HG03060 (cell line): ENCODE measurements at regions not wholly inside any gene's neighbourhood (a gene's known extent, or its start where the extent isn't known, plus 50 kb on each side); places are given as distances from the start of the nearest gene placed in this dataset.

Experiments
- ATAC-seq: cut with Tn5 transposase; IDR thresholded peaks from one replicate; pipeline ENCODE4 v1.9.1; 2021; ENCODE audit warnings: low read depth, moderate number of reproducible peaks; ENCODE audit not compliant: unreplicated experiment

DNA sequence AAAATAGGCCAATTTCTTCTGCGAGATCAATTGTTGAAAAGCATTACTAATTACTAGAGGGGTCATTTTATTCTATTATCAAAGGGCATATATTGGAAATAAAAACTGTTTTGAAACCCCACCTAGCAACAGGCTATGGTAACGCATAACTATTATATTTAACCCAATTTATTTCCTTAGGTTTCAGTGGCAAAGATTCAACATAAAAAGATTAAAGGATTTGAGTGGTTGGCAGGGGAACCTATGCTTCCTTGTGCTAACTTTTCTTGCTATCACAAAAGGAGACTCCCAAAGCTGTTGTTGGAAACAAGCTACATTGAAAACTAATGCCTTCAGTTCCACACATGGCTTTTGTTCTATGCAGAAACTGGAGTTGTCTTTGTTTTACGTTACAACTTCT is 166.9 kb upstream of the KLF3 start:
- ATAC-seq = no peak

DNA sequence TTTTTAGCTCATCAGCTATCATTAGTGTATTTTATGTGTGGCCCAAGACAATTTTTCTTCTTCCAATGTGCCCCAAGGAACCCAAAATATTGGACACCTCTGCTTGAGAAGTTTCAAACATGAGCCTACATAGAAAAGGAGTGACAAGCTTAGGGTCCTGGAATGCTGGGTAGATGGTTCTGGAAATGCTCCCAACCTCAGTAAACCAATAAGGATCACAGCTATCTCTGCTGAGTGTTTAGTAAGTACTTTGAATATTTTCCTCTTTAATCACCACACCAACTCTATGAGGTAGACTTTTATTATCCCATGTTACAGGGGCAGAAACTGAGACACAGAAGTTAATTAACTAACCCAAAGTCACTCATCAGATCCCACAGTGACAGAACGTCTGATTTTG is 164.9 kb upstream of the KLF3 start:
- no peak for ATAC-seq

DNA sequence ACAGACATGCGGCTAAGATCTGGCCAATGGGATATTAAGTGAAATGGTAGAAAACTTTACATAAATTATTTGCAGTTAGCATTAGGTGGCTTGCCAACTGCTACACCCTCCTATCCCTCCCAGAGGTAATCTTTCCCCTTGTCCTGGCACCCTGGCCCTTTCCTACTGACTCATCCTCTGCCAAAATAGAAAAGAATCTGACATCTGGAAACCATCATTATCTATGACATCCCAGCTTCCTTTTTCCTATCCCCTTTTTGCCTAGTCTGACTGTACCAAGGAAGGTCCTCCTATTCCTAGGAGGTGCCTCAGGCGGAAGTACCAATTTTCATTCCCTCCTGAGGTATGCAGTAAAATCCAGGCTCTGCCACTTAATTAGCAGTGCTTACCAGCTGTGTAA is 163.6 kb upstream of the KLF3 start:
- ATAC-seq = no peak

DNA sequence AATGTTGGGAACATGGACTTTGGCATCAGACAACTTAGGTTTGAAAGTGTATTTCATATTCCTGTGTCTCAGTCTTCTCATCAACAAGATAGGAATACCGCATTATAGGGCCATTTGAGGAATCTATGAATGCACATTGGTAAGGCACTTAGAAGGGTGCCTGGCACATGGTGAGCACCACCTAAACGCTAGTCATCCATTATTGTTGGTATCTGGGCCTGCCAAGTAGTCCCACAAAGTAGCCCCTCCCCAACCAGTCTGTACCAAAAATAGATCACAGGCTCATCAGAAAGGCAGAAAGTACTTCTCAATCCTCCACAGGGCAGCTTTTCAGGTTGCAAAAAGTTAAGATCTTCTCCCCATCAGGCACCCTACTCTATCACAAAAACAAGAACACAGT is 162.3 kb upstream of the KLF3 start:
- ATAC-seq = no peak

DNA sequence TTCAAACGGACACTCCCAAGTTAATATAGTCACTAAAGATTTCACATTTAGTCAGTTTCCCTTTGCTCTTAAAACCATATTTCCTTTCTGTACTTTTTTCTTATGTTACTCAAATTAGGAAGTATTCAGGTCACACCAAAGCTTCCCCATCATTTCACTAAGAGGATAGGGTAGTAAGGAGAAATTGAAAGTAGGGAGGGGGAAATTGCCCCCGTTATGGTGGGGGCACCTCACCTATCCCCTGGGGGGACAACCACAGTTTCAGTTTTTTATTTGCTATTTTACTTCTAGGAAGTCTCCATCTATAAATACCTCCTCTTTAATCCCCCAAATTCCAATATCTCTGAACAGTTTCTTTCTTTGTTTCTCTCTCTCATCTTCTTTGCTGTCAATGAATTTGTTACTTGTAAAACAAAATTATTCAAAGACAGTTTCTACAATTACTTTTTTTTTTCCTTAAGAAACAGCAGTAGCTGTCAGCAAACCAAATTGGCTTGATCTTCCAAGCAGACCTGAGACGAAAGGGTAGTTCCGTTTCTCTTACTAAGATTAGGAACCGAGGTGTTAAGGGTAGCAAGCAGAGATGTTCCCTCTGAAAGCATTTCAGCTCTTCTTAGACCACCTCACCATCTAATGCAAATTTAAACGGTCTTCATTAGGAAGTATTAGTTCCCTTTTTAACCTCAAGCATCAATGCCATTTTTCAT is 160.2 kb upstream of the KLF3 start:
- peak; percentile 66 for ATAC-seq

DNA sequence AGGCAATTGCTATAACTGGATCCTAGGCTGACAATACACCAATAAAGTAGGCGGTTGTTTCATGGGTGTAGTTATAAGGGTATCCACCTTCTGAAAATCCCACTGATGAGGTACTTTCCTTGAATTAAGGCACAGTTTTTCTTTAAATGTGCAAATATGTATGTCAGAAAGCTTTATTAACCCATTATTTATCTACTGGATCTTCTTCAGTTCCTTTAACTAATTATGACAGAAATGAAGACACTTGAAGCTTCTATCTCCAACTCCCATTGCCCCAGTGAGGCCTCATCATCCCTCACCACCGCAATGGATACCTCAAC is 159.6 kb upstream of the KLF3 start:
- no peak for ATAC-seq

DNA sequence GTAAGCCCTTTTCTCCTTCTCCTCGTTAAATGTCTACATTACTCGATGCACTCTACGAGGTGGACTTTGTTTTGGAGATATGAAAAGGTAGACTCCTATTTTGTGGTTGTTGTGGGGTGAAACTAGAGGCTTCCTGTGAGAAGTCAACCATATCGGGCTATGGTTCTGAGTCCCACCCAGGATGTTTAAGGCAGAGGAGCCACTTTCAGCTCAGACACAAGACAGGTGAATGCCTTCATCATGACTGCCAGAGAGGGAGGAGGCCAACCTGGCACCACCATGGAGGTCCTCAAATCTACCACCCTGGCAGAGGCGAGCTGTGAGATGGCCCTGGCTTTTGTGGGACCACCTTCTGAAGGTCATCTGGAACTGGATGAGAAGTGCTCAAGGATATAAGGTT is 154.4 kb upstream of the KLF3 start:
- no peak for ATAC-seq

DNA sequence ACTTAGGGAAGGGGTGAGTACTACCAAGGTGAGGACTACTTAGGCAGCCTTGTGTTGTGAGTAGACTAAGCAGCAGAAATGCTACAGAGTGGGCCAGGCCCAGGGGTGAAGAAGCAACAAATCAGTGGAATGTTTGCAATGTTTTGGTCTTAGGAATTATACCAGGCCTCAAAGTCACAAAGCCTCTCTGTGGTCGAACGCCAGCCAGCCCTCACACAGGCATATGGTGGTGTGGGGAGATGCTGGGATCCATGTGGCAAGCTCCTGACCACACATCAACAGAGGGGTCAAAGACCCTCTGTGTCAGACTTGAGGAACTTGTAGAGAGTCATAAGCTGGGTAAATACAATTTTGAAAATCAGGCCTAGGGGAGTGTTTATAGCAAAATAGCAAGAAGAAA is 153.8 kb upstream of the KLF3 start:
- no peak for ATAC-seq

DNA sequence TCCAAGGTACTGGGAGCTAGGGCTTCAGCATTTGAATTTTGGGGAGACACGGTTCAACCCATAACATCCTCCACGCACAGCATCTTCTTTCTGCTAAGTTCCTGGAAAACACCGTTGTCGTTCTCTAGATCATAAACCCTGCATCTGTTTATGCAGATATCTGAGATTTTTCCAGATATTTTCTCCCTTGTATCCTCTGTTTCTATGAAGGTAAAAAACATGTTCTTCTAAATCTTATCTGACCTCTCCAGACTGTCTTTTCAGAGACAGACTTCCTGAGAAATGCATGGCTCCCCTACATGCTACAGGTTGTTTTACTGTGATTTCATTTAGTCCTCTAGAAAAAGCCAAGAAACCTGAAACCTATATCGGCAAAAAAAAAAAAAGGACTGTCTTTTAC is 152.3 kb upstream of the KLF3 start:
- ATAC-seq = no peak

DNA sequence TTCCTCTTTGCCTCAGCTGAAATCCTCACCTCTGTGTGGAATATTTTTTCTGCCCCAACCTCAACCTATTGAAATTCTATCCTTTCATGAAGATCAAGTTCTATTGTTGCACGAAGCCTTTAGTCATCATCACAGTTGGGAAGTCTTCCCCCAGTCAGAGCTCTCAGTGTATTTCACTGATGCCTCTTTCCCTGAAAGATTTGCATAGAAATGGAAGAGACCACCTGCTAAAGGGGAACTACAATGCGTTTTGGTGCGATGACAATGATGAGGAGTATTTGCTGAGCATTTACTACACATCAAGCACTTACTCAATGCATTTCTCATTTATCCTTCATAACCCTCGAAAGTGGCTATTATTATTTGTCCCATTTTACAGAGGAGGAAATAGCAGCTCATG is 151.2 kb upstream of the KLF3 start:
- no peak for ATAC-seq

DNA sequence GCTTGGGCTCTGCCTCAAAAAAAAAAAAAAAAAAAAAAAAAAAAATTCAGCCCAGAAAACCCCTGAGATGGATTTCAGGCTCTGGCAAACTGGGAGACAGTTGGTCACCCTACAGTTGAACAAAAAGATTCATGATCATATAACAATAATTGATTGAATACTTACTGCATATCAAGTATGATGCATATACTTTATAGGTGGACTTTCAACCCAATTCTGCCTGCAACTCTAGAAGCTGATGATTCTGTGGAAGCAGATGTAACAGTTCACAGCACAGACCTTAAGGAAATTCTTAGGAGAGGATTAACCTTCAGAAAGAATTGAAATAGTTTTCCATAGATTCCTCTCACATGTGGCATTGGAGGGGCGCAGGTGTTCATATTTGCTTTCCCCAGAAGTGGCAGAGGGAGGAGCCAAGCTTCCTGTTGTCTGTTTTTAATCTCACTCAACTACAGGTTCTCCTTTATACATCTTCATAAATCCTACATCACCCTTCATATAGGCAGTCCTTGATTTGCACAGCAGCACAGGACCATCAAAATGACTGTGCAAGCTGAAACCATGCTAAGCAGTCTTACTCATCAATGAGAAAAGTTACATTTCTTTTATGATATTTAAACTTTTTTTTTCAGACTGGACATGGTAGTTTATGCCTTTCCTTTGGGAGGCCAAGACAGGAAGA is 149.4 kb upstream of the KLF3 start:
- ATAC-seq = no peak

DNA sequence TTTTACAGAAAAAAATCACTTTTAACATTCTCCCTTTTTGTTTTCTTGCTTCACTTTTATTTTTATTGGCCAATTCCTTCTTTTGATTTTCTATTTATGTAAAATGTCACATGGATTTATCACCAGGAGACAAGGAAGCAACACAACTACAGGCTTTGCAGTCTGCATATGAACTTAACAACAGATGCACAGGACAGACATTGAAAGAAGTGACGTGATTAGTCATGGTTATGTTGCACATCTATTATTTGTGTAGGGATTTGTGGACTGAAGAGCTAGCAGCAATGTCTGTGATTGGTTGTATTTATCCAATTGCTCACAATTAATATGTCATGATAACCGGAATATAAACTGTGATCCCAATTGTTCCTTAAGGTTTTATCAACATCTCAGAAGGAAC is 147.8 kb upstream of the KLF3 start:
- ATAC-seq = no peak

DNA sequence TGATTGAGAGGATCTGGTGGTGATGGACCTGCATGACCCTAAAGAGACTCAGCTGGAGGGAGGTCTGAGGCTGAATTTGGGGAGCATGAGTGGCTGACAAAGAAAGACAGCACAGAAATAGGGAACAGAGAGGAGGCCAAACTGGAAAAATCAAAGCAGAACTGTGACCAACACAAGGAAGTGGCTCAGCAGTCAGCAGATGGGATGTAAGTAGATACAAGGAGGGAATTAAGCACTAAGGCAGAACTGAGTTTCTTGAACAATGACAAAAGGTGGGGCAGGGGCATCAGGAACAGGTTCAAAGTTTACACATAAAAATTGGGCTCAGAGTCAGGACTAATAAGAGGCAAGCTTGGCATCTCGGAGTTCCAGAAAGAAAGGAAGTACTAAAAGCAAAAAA is 144.3 kb upstream of the KLF3 start:
- no peak for ATAC-seq

DNA sequence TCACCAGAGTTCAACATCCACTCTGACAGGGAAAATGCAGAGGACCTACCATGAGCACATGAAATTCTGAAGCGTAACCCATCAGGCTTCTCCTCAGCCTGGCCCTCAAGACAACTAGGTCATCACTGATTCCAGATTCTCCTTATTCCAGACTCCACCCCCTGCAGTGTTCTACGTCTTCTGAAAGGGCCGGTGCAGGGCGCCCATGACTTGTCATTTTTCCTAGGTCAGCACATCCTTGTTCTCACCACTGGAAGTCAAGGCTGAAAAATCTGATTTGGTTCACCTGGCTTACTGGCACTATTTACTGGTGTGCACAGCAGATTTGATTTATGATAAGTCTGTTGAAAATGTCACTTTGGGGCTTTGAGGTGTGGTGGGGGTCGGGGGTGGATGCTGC is 140.9 kb upstream of the KLF3 start:
- no peak for ATAC-seq

DNA sequence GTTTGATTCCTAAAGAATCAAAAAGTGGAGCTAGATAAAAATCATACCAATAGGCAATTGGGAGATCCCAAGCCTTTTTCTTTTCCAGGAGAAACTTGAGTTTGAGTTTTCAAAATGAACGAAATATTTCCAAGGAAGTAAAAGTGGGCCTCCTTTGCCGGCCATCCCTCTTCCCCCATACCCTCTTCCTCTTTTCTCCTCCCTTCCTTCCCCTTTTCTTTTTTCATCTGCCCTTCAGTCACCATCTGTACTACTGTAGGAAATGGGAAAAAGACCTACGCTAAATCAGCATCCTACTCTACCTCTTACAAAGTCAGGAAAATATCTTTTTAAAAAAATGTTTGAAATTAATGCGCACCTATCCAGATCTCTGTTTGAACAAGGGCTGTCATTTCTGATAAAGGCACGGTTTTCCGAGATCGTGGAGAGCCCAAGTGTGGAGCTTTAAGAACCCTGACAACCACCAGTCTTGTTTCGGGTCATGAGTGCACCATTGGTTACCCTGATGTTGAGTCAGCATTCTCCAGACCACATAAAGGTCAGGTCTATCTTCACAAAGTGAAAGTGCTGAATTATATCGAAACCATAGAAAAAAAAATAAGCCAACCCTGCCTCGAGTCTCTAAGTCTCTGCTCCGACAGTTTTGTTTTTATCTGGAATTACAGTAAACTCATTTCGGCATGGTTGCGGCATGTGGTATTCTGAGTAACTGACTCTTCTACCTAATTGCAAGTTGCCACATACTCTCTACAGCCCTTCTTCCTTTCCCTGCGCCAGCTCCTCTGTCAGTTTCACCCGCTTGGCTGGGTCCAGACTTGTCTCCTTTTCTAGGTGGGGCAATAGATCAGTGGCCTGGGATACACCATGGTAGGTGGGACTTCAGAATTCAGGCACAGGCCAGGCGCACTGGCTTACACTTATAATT is 140.2 kb upstream of the KLF3 start:
- peak; percentile 95 for ATAC-seq

DNA sequence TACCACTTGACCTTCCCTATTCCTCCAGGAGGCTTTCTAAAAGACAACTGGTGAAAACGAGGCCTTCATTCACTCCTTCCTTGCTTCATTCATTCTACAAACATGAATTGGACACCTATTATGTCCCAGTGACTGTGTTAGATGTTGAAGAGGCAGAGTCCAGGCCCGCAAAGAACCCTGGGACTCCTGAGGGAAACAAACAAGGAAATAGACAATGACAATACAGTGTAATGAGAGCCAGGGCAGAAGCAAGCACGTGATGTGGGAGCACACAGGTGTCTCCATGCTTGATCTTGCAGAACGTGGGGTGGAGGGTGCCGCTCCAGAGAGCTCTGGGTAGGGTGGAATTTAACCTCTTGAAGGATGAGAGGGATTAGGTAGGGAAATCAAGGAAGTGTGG is 137.6 kb upstream of the KLF3 start:
- no peak for ATAC-seq

DNA sequence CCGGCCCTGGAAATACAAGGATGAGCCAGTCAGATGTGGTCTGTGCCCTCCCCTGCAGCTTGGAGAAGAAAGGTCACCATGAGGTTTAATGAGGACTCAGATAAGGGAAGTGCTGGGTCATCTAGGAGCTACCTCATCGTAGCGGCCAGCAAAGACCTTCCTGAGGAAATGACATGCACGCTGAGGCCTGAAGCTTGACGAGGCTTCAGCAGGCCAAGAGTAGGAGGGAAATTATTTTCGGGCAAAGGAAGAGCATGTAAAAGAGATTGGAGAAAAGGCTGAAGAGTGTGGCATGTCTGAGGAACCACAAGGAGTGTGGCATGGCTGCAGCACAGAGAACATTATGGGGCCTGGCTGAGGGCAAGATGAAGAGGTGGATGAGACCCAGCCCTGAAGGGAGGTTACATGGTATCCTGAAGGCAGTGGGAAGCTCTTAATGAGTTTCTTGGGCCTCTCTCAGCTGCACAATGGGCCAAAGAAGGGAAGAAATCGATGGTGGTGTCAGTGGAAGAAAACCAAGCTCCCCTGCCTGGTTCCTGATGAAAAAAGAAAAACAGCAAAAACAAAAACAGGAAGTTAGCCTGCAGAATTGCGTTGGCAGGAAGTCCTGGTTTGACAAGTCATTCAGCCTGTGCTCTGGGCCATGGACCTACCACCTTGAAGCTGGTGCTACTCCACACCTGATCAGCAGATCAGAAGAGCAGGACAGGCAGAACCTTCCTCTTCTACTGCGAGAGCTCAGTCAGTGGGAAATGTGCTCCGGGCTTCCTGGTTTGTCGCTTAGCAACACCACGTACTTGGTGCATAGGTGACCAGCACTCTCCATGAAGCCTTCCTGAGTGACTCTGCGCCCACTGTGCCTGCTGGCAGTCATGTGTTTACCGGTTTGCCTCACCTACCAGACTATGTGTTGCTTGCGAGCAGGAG is 134.5 kb upstream of the KLF3 start:
- ATAC-seq = no peak

DNA sequence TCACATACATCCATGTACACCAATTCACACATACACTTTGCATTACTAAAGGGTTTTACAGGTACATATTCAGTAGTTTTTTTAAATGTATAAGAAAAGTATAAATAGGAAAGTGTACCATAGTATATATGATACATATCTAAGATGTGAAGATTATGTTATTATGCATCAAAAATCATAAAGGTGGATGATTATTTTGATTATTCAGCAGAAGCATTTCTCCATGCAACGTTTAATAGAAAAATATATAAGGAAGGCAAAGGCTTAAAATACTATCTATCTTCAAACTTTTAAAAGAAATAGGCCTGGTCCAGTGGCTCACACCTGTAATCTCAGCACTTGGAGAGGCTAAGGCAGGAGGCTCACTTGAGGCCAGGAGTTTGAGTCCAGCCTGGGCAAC is 133.5 kb upstream of the KLF3 start:
- no peak for ATAC-seq

DNA sequence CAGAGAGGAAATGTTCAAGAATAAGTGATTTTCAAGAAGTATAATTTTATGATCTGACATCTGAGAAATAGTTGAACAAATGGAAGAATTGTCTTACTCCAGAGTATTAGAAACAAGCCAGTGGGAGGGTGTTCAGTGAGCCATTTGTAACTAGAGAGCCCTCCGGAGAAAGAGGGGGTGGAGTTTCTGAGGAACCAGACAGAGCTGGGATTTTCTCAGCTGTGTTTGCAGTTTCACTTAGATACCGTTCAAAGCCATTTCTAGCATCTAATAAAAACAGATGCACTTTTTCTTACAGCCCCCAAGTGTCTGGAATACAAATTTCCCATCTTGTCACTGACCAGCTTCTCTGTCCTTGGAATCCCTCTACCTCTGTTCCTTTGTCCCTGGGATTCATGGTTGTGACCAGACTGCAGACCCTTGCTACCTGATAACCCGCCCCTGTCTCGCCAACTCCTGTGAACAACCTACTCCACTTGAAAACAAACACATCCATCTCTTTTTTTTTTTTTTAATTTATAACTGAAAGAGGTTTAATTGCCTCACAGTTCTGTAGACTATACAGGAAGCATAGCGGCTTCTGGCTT is 132.8 kb upstream of the KLF3 start:
- ATAC-seq = no peak

DNA sequence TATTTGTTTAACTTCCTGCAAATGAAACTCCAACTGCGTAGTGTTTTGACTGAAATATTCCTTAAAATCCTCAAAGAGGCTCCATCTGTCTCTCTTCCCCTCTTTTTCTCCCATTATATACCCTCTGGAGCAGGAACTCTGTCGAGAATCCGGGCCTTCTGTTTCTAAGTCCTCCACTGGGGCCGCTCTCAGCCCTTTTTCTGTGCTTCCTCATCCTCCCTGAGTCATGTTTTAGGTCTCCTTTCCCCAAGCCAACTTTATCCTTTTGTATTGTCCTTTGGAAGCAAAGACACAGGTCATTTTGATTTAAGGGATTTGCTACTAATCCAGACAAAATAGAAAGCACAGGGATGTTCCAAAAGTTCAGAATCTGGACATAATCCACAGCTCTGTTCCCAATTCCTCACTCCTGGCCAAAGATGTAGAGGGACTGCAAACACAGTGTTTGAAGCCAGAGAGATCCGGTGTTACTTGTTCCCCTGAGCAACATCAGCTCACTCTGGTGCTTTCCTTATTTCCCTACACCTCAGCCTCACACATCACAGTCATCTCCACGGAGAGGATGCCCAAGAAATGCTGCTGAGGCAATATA is 131.0 kb upstream of the KLF3 start:
- no peak for ATAC-seq
